GM23338 (cell line): ENCODE measurements at regions not wholly inside any gene's neighbourhood (a gene's known extent, or its start where the extent isn't known, plus 50 kb on each side); places are given as distances from the start of the nearest gene placed in this dataset.

Experiments
- ATAC-seq: fragments of 200-7000 bp; cut with Tn5 transposase; 3 replicates; pipeline ENCODE4 v1.9.1; 2020
- DNase-seq: peaks from one replicate; pipeline ENCODE4 v3.0.0-alpha.2; 2015; ENCODE audit warnings: low spot score
- H2AFZ ChIP-seq: fragments of 200-600 bp; sonication (generic); 2 replicates; pipeline ENCODE4 v1.8.0; 2016; ENCODE audit warnings: antibody characterized with exemption, mild to moderate bottlenecking, moderate library complexity
- H3F3A ChIP-seq: fragments of 200-600 bp; sonication (generic); replicated peaks from 2 replicates; pipeline ENCODE4 v1.8.0; 2017; ENCODE audit warnings: antibody characterized with exemption, mixed run types, low read depth
- H3K27ac ChIP-seq: fragments of 200-600 bp; sonication (generic); 2 replicates; pipeline ENCODE4 v1.6.1; 2016; ENCODE audit warnings: low read depth
- H3K27me3 ChIP-seq: fragments of 200-600 bp; sonication (generic); 2 replicates; pipeline ENCODE4 v1.8.0; 2016; ENCODE audit warnings: mild to moderate bottlenecking, mixed run types, moderate library complexity; ENCODE audit not compliant: insufficient read depth
- H3K36me3 ChIP-seq: fragments of 200-600 bp; sonication (generic); 2 replicates; pipeline ENCODE4 v1.8.0; 2016; ENCODE audit warnings: mild to moderate bottlenecking; ENCODE audit not compliant: insufficient read depth
- H3K4me1 ChIP-seq: fragments of 200-600 bp; sonication (generic); 2 replicates; pipeline ENCODE4 v1.8.0; 2016; ENCODE audit warnings: mild to moderate bottlenecking, moderate library complexity; ENCODE audit not compliant: insufficient read depth
- H3K4me2 ChIP-seq: fragments of 200-600 bp; sonication (generic); 2 replicates; pipeline ENCODE4 v1.7.1; 2017; ENCODE audit warnings: mixed run types
- H3K4me3 ChIP-seq: fragments of 200-600 bp; sonication (generic); 2 replicates; pipeline ENCODE4 v1.6.1; 2016; ENCODE audit warnings: mixed run types
- H3K79me2 ChIP-seq: fragments of 200-600 bp; sonication (generic); replicated peaks from 2 replicates; pipeline ENCODE4 v1.8.0; 2017; ENCODE audit warnings: mild to moderate bottlenecking; ENCODE audit not compliant: insufficient read depth
- H3K9me2 ChIP-seq: fragments of 200-600 bp; sonication (generic); 2 replicates; pipeline ENCODE4 v1.8.0; 2017; ENCODE audit not compliant: insufficient read depth
- H4K20me1 ChIP-seq: fragments of 200-600 bp; sonication (generic); replicated peaks from 2 replicates; pipeline ENCODE4 v1.8.0; 2017; ENCODE audit warnings: mild to moderate bottlenecking; ENCODE audit not compliant: insufficient read depth
- H3K27ac Mint-ChIP-seq: 2 replicates; pipeline ENCODE4 v1.8.0; 2020; ENCODE audit warnings: inconsistent platforms, mild to moderate bottlenecking, moderate library complexity, mixed read lengths
- H3K27me3 Mint-ChIP-seq: 3 replicates; pipeline ENCODE4 v1.8.0; 2022; ENCODE audit warnings: low read depth, mild to moderate bottlenecking, moderate library complexity, mixed read lengths, inconsistent platforms; ENCODE audit not compliant: insufficient read depth, poor library complexity
- H3K36me3 Mint-ChIP-seq: 3 replicates; pipeline ENCODE4 v1.8.0; 2021; ENCODE audit warnings: low read depth, mild to moderate bottlenecking, inconsistent platforms, moderate library complexity, mixed read lengths
- H3K4me1 Mint-ChIP-seq: 3 replicates; pipeline ENCODE4 v1.8.0; 2020; ENCODE audit warnings: mild to moderate bottlenecking, inconsistent platforms, mixed read lengths
- H3K4me3 Mint-ChIP-seq: 3 replicates; pipeline ENCODE4 v1.8.0; 2021; ENCODE audit warnings: moderate library complexity, mild to moderate bottlenecking, inconsistent platforms, mixed read lengths
- H3K9me3 Mint-ChIP-seq: 3 replicates; pipeline ENCODE4 v1.8.0; 2020; ENCODE audit warnings: moderate library complexity, mild to moderate bottlenecking, inconsistent platforms, mixed read lengths
- EZH2 ChIP-seq: fragments of 200-600 bp; sonication (generic); IDR thresholded peaks from one replicate; pipeline ENCODE4 v1.8.0; 2017; ENCODE audit warnings: antibody characterized with exemption, mild to moderate bottlenecking, low read depth; ENCODE audit not compliant: unreplicated experiment
- EZH2phosphoT487 ChIP-seq: fragments of 200-600 bp; sonication (generic); IDR thresholded peaks from one replicate; pipeline ENCODE4 v1.8.1; 2018; ENCODE audit warnings: antibody characterized with exemption; ENCODE audit not compliant: unreplicated experiment
- JUNB ChIP-seq: IDR thresholded peaks from one replicate; pipeline ENCODE4 v1.6.1; 2016; ENCODE audit warnings: antibody characterized with exemption; ENCODE audit not compliant: unreplicated experiment
- NANOG ChIP-seq: IDR thresholded peaks from 2 replicates; pipeline ENCODE4 v1.6.1; 2016; ENCODE audit warnings: antibody characterized with exemption, borderline replicate concordance
- POLR2AphosphoS5 ChIP-seq: IDR thresholded peaks from 2 replicates; pipeline ENCODE4 v1.6.1; 2016; ENCODE audit warnings: antibody characterized with exemption, low read depth
- STAT1 ChIP-seq: IDR thresholded peaks from one replicate; pipeline ENCODE4 v1.6.1; 2016; ENCODE audit warnings: antibody characterized with exemption; ENCODE audit not compliant: unreplicated experiment
- ZNF331 ChIP-seq: fragments of 250-450 bp; sonication (Bioruptor Pico); IDR thresholded peaks from 2 replicates; pipeline ENCODE4 v1.5.0; 2020; ENCODE audit warnings: low read depth, mild to moderate bottlenecking, moderate library complexity
- TF ChIP-seq, protein P1 (sequence below): IDR thresholded peaks from 2 replicates; pipeline ENCODE4 v1.6.1; 2016; ENCODE audit warnings: antibody characterized with exemption
- TF ChIP-seq, protein P2 (sequence below), 2 experiments: fragments of 200-600 bp in 1 of 2; sonication (generic) in 1 of 2; conservative IDR thresholded peaks; 2 replicates each; pipeline versions ENCODE4 v1.5.1 to v1.6.1; 2016 to 2017; ENCODE audit warnings: antibody characterized with exemption in 2 of 2, low read depth in 2 of 2, mild to moderate bottlenecking in 2 of 2, moderate library complexity in 1 of 2
- TF ChIP-seq, protein P3 (sequence below): fragments of 250-450 bp; sonication (Bioruptor Pico); IDR thresholded peaks from 2 replicates; pipeline ENCODE4 v1.5.0; 2020; ENCODE audit warnings: mild to moderate bottlenecking, moderate library complexity

DNA sequence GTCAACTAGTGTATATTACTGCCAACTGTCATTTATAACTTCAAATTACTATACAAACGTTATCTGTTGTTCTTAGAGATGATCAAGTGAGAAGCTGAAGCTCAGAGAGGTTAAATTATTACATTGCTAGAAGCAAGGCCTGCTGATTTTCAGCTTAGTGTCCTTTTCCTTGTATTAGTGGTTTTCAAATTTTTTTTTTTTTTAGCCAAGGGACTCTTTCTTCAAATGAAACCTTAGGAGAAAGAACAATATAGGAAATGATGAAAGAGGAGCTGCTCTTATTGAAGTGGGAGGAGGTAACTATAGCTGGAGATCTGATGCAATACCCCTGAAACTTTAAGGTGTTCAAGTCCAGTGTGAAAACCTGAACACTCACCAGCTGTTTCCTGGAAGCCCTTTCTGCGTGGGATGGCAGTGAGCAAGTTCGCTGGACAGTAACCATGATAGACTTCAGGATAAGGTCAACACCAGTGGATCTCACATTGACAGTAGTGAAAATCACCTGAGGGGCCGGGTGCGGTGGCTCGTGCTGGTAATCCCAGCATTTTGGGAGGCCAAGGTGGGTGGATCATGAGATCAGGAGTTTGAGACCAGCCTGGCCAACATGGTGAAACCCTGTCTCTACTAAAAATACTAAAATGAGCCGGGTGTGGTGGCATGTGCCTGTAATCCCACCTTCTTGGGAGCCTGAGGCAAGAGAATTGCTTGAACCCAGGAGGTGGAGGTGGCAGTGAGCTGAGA is 376.2 kb downstream of the EDEM1 start (continued):
- TF ChIP-seq POLR2AphosphoS5 (no peak), NANOG (no peak), ZNF331 (CRISPR knock-in tag) (no peak)
- TF ChIP-seq, protein P1, sequence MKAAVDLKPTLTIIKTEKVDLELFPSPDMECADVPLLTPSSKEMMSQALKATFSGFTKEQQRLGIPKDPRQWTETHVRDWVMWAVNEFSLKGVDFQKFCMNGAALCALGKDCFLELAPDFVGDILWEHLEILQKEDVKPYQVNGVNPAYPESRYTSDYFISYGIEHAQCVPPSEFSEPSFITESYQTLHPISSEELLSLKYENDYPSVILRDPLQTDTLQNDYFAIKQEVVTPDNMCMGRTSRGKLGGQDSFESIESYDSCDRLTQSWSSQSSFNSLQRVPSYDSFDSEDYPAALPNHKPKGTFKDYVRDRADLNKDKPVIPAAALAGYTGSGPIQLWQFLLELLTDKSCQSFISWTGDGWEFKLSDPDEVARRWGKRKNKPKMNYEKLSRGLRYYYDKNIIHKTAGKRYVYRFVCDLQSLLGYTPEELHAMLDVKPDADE = no peak
- TF ChIP-seq, protein P2, sequence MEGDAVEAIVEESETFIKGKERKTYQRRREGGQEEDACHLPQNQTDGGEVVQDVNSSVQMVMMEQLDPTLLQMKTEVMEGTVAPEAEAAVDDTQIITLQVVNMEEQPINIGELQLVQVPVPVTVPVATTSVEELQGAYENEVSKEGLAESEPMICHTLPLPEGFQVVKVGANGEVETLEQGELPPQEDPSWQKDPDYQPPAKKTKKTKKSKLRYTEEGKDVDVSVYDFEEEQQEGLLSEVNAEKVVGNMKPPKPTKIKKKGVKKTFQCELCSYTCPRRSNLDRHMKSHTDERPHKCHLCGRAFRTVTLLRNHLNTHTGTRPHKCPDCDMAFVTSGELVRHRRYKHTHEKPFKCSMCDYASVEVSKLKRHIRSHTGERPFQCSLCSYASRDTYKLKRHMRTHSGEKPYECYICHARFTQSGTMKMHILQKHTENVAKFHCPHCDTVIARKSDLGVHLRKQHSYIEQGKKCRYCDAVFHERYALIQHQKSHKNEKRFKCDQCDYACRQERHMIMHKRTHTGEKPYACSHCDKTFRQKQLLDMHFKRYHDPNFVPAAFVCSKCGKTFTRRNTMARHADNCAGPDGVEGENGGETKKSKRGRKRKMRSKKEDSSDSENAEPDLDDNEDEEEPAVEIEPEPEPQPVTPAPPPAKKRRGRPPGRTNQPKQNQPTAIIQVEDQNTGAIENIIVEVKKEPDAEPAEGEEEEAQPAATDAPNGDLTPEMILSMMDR (conservative IDR thresholded peaks at IDR 0.05; ENCODE audit: low read depth in 2 of 2) = no peak

DNA sequence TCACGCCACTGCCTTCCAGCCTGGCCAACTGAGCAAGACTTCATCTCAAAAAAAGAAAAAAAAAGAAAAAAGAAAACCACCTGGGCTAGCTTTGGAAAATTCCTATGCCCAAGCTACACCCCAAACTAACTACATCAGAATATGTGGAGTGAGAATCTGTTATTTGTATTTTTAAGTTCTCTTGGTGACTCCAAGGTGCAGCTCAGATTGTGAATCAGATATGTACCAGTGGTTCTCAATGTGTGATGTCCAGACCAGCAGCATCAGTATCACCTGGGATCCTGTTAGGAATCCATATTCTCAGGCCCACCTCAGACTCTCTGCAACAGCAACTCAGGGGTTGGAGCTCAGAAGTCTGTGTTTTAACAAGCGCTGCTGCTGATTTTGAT is 376.8 kb downstream of the EDEM1 start:
- Histone ChIP-seq H3K4me3 (no peak overlapping the region), H3K4me2 (no peak overlapping the region), H3F3A (no peaks in the 10 kb centered on the region), H3K27me3 (peaks cover 4% of the 10 kb centered on the region; the same call in 1 of the 2 replicates), H4K20me1 (no peaks in the 10 kb centered on the region), H2AFZ (no peak overlapping the region), H3K27ac (no peak overlapping the region), H3K79me2 (no peaks in the 10 kb centered on the region), H3K4me1 (no peaks in the 10 kb centered on the region), H3K36me3 (peaks cover 9% of the 10 kb centered on the region; the same call in 1 of the 2 replicates), H3K9me2 (no peaks in the 10 kb centered on the region)
- Mint-ChIP-seq H3K9me3 (peaks cover 90% of the 10 kb centered on the region), H3K36me3 (peaks cover 3% of the 10 kb centered on the region; the same call in 1 of the 3 replicates), H3K27ac (no peak overlapping the region), H3K4me1 (no peaks in the 10 kb centered on the region), H3K27me3 (peaks cover 2% of the 10 kb centered on the region), H3K4me3 (no peak overlapping the region)
- ATAC-seq (no peak), DNase-seq (no peak)
- TF ChIP-seq, protein P3, sequence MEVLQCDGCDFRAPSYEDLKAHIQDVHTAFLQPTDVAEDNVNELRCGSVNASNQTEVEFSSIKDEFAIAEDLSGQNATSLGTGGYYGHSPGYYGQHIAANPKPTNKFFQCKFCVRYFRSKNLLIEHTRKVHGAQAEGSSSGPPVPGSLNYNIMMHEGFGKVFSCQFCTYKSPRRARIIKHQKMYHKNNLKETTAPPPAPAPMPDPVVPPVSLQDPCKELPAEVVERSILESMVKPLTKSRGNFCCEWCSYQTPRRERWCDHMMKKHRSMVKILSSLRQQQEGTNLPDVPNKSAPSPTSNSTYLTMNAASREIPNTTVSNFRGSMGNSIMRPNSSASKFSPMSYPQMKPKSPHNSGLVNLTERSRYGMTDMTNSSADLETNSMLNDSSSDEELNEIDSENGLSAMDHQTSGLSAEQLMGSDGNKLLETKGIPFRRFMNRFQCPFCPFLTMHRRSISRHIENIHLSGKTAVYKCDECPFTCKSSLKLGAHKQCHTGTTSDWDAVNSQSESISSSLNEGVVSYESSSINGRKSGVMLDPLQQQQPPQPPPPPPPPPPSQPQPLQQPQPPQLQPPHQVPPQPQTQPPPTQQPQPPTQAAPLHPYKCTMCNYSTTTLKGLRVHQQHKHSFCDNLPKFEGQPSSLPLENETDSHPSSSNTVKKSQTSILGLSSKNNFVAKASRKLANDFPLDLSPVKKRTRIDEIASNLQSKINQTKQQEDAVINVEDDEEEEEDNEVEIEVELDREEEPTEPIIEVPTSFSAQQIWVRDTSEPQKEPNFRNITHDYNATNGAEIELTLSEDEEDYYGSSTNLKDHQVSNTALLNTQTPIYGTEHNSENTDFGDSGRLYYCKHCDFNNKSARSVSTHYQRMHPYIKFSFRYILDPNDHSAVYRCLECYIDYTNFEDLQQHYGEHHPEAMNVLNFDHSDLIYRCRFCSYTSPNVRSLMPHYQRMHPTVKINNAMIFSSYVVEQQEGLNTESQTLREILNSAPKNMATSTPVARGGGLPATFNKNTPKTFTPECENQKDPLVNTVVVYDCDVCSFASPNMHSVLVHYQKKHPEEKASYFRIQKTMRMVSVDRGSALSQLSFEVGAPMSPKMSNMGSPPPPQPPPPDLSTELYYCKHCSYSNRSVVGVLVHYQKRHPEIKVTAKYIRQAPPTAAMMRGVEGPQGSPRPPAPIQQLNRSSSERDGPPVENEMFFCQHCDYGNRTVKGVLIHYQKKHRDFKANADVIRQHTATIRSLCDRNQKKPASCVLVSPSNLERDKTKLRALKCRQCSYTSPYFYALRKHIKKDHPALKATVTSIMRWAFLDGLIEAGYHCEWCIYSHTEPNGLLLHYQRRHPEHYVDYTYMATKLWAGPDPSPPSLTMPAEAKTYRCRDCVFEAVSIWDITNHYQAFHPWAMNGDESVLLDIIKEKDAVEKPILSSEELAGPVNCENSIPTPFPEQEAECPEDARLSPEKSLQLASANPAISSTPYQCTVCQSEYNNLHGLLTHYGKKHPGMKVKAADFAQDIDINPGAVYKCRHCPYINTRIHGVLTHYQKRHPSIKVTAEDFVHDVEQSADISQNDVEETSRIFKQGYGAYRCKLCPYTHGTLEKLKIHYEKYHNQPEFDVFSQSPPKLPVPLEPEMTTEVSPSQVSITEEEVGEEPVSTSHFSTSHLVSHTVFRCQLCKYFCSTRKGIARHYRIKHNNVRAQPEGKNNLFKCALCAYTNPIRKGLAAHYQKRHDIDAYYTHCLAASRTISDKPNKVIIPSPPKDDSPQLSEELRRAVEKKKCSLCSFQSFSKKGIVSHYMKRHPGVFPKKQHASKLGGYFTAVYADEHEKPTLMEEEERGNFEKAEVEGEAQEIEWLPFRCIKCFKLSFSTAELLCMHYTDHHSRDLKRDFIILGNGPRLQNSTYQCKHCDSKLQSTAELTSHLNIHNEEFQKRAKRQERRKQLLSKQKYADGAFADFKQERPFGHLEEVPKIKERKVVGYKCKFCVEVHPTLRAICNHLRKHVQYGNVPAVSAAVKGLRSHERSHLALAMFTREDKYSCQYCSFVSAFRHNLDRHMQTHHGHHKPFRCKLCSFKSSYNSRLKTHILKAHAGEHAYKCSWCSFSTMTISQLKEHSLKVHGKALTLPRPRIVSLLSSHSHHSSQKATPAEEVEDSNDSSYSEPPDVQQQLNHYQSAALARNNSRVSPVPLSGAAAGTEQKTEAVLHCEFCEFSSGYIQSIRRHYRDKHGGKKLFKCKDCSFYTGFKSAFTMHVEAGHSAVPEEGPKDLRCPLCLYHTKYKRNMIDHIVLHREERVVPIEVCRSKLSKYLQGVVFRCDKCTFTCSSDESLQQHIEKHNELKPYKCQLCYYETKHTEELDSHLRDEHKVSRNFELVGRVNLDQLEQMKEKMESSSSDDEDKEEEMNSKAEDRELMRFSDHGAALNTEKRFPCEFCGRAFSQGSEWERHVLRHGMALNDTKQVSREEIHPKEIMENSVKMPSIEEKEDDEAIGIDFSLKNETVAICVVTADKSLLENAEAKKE (CRISPR knock-in tag) = no peak
- TF ChIP-seq JUNB (no peak), POLR2AphosphoS5 (no peak), STAT1 (no peak), EZH2 (no peak), EZH2phosphoT487 (no peak), ZNF331 (CRISPR knock-in tag) (no peak)
- TF ChIP-seq, protein P1 = no peak
